Endothelial cell of umbilical vein (primary cell): ENCODE measurements at regions not wholly inside any gene's neighbourhood (a gene's known extent, or its start where the extent isn't known, plus 50 kb on each side); places are given as distances from the start of the nearest gene placed in this dataset.

Experiments used
- BruUV-seq: library from RNA; stranded (reverse); fragments of 400-500 nt; replicated peaks from 2 replicates; lab custom pipeline; 2021; lab: Mats Ljungman, UMichigan
- CTCF ChIA-PET: fragments of 300-600, 350-600 bp; sonication (Branson Sonifier 250); formaldehyde crosslinking; loops from one replicate; lab custom pipeline; 2021; ENCODE audit warnings: antibody characterized with exemption, inconsistent platforms; lab: Charles Lee
- POLR2A ChIA-PET: fragments of 300-600, 350-600 bp; sonication (Branson Sonifier 250); formaldehyde crosslinking; loops from one replicate; lab custom pipeline; 2021; ENCODE audit warnings: antibody characterized with exemption, inconsistent platforms; lab: Charles Lee
- DNase-seq: peaks from one replicate; pipeline ENCODE4 v3.0.0-alpha.2; 2011; ENCODE audit warnings: low read depth, low spot score
- FAIRE-seq: peaks from 2 replicates; lab custom pipeline; 2011; peaks lifted over from hg19 to GRCh38; lab: Jason Lieb, UNC
- H2AFZ ChIP-seq: 2 replicates; pipeline ENCODE4 v1.6.0; 2012; ENCODE audit warnings: low read depth, low read length, control low read depth, inconsistent platforms
- H3K27ac ChIP-seq: 2 replicates; pipeline ENCODE4 v1.5.1; 2011; ENCODE audit warnings: low read depth, mild to moderate bottlenecking, control low read depth, low read length, moderate library complexity; ENCODE audit not compliant: insufficient read depth
- H3K27me3 ChIP-seq, 2 experiments: 2 replicates each; pipeline versions ENCODE4 v1.6.0 to v1.6.1; 2011; ENCODE audit warnings: low read length in 2 of 2, mixed read lengths in 1 of 2; ENCODE audit not compliant: control insufficient read depth in 2 of 2, insufficient read depth in 2 of 2
- H3K36me3 ChIP-seq, 2 experiments: 2 replicates in 1 of 2; 3 replicates in 1 of 2; pipeline ENCODE4 v1.5.1; 2011; ENCODE audit warnings: low read length in 2 of 2, mild to moderate bottlenecking in 1 of 2, moderate library complexity in 1 of 2; ENCODE audit not compliant: control insufficient read depth in 2 of 2, insufficient read depth in 2 of 2; ENCODE audit errors: extremely low read depth in 1 of 2
- H3K4me1 ChIP-seq: 3 replicates; pipeline ENCODE4 v1.5.1; 2011; ENCODE audit warnings: mild to moderate bottlenecking, low read length; ENCODE audit not compliant: control insufficient read depth, insufficient read depth; ENCODE audit errors: extremely low read depth
- H3K4me2 ChIP-seq: 2 replicates; pipeline ENCODE4 v1.6.1; 2011; ENCODE audit warnings: low read length, control low read depth, mixed read lengths; ENCODE audit not compliant: insufficient read depth
- H3K4me3 ChIP-seq, 3 experiments: fragments of 200-600 bp in 1 of 3; sonication (generic), shearing (Covaris generic) in 1 of 3; replicated peaks in 1 of 3; 2 replicates each; pipeline ENCODE4 v1.5.1; 2011 to 2016; ENCODE audit warnings: control low read depth in 3 of 3, low read length in 3 of 3, mild to moderate bottlenecking in 2 of 3, inconsistent platforms in 1 of 3, low read depth in 1 of 3, moderate library complexity in 1 of 3; ENCODE audit not compliant: insufficient read depth in 1 of 3
- H3K79me2 ChIP-seq: 2 replicates; pipeline ENCODE4 v1.6.0; 2012; ENCODE audit warnings: low read length, inconsistent platforms; ENCODE audit not compliant: control insufficient read depth, insufficient read depth
- H3K9ac ChIP-seq: replicated peaks from 2 replicates; pipeline ENCODE3; 2011; ENCODE audit warnings: low read length, control low read depth; ENCODE audit not compliant: insufficient read depth; ENCODE audit errors: extremely low read depth
- H3K9me1 ChIP-seq: replicated peaks from 3 replicates; pipeline ENCODE4 v1.6.0; 2011; ENCODE audit warnings: mild to moderate bottlenecking, low read length; ENCODE audit not compliant: control insufficient read depth, insufficient read depth; ENCODE audit errors: extremely low read depth
- H3K9me3 ChIP-seq: replicated peaks from 2 replicates; pipeline ENCODE4 v1.5.1; 2012; ENCODE audit warnings: low read length, inconsistent platforms; ENCODE audit not compliant: control insufficient read depth, insufficient read depth
- H4K20me1 ChIP-seq: replicated peaks from 2 replicates; pipeline ENCODE3; 2011; ENCODE audit warnings: mild to moderate bottlenecking, low read length; ENCODE audit not compliant: control insufficient read depth, insufficient read depth; ENCODE audit errors: extremely low read depth
- EZH2 ChIP-seq: IDR thresholded peaks from 2 replicates; pipeline ENCODE4 v1.6.1; 2012; ENCODE audit warnings: borderline replicate concordance, low read depth, mild to moderate bottlenecking, moderate library complexity, low read length, inconsistent platforms; ENCODE audit not compliant: severe bottlenecking
- FOS ChIP-seq: IDR thresholded peaks from 2 replicates; pipeline ENCODE4 v1.6.1; 2011; ENCODE audit warnings: mild to moderate bottlenecking, low read length, moderate library complexity, borderline replicate concordance; ENCODE audit not compliant: insufficient read depth
- GATA2 ChIP-seq: IDR thresholded peaks from 2 replicates; pipeline ENCODE4 v1.7.0; 2011; ENCODE audit warnings: low read depth, mild to moderate bottlenecking, moderate library complexity, mixed read lengths, low read length; ENCODE audit not compliant: insufficient read length, insufficient read depth
- JUN ChIP-seq: IDR thresholded peaks from 2 replicates; pipeline ENCODE4 v1.6.1; 2011; ENCODE audit warnings: borderline replicate concordance, low read depth; ENCODE audit not compliant: insufficient read length, insufficient read depth
- MYC ChIP-seq: IDR thresholded peaks from one replicate; pipeline ENCODE4 v1.6.1; 2011; ENCODE audit warnings: mild to moderate bottlenecking, low read depth, low read length
- POLR2A ChIP-seq: IDR thresholded peaks from 2 replicates; pipeline ENCODE4 v1.6.1; 2012; ENCODE audit warnings: low read depth, mild to moderate bottlenecking, control low read depth, low read length
- POLR2AphosphoS5 ChIP-seq: IDR thresholded peaks from 2 replicates; pipeline ENCODE4 v1.6.1; 2012; ENCODE audit warnings: low read depth, mild to moderate bottlenecking, control low read depth, low read length, moderate library complexity; ENCODE audit not compliant: insufficient read depth
- dilution Hi-C: fragments of 300-500 bp; cut with MboI; formaldehyde crosslinking; loops from one replicate; pipeline ENCODE4 v1.15.0; 2019; ENCODE audit warnings: low sequenced_read_pairs; ENCODE audit not compliant: extremely low pct_ligation_motif_present
- intact Hi-C: fragments of 100-400 bp; cut with micrococcal nuclease; formaldehyde crosslinking; loops from one replicate; pipeline ENCODE4 v1.10.0; 2022
- TF ChIP-seq, protein P1 (sequence below): IDR thresholded peaks from 2 replicates; pipeline ENCODE4 v1.6.1; 2011; ENCODE audit not compliant: insufficient read depth, insufficient read length
- TF ChIP-seq, protein P2 (sequence below), 2 donors: IDR thresholded peaks; 1 replicate in 1 of 2; 2 replicates in 1 of 2; pipeline ENCODE4 v1.5.1; 2011; ENCODE audit warnings: low read length in 2 of 2, mild to moderate bottlenecking in 2 of 2, moderate library complexity in 2 of 2, control low read depth in 1 of 2, inconsistent platforms in 1 of 2, low read depth in 1 of 2; ENCODE audit not compliant: insufficient read depth in 1 of 2; ENCODE audit errors: extremely low read depth in 1 of 2

DNA sequence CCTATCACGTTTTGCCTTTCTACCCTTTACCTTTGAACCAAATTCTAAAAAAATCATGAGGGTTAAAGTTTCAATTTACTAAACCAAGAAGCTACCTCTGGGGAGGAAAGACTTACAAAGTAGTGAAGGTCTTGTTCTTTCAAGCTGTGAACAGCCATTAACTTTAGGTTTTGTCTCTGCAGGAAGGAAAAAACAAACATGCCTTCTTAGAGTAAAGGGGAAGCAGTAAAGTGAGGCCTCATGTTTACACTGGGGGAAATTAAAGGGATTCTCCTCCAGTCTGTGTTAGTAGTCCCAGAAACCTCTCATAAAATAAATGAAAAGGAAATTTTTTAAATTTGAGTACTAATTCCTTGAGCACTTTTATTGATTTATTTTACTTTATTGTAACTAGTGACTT lies 780.2 kb upstream of the ADGRL2 start:
- TF ChIP-seq POLR2A: no peak
- no peak for TF ChIP-seq POLR2AphosphoS5
- no peak for TF ChIP-seq EZH2
- no peak for TF ChIP-seq JUN
- no peak for TF ChIP-seq MYC
- TF ChIP-seq, protein P1, sequence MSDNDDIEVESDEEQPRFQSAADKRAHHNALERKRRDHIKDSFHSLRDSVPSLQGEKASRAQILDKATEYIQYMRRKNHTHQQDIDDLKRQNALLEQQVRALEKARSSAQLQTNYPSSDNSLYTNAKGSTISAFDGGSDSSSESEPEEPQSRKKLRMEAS: no peak
- TF ChIP-seq GATA2: no peak
- TF ChIP-seq FOS: no peak
- TF ChIP-seq, protein P2, sequence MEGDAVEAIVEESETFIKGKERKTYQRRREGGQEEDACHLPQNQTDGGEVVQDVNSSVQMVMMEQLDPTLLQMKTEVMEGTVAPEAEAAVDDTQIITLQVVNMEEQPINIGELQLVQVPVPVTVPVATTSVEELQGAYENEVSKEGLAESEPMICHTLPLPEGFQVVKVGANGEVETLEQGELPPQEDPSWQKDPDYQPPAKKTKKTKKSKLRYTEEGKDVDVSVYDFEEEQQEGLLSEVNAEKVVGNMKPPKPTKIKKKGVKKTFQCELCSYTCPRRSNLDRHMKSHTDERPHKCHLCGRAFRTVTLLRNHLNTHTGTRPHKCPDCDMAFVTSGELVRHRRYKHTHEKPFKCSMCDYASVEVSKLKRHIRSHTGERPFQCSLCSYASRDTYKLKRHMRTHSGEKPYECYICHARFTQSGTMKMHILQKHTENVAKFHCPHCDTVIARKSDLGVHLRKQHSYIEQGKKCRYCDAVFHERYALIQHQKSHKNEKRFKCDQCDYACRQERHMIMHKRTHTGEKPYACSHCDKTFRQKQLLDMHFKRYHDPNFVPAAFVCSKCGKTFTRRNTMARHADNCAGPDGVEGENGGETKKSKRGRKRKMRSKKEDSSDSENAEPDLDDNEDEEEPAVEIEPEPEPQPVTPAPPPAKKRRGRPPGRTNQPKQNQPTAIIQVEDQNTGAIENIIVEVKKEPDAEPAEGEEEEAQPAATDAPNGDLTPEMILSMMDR (IDR thresholded peaks at IDR 0.05; ENCODE audit: extremely low read depth in 1 of 2, insufficient read depth in 1 of 2, low read depth in 1 of 2, low read length in 2 of 2): no peak
- no peaks in the 10 kb centered on the region for H3K27me3 ChIP-seq
- H2AFZ ChIP-seq: no peak overlapping the region
- CTCF ChIA-PET: no interaction called here
- POLR2A ChIA-PET: no interaction called here
- no peaks in the 10 kb centered on the region for H3K9me3 ChIP-seq
- no peak overlapping the region for H3K4me3 ChIP-seq
- dilution Hi-C loops (no loop called here), intact Hi-C loops (no loop called here)
- no peak overlapping the region for H3K27ac ChIP-seq
- no peaks in the 10 kb centered on the region for H4K20me1 ChIP-seq
- BruUV-seq: no TSS peak
- FAIRE-seq (no peak), DNase-seq (no peak)
- no peaks in the 10 kb centered on the region for H3K36me3 ChIP-seq
- H3K9me1 ChIP-seq: no peaks in the 10 kb centered on the region
- no peaks in the 10 kb centered on the region for H3K79me2 ChIP-seq
- no peak overlapping the region for H3K9ac ChIP-seq
- H3K4me1 ChIP-seq: no peaks in the 10 kb centered on the region
- H3K4me2 ChIP-seq: no peak overlapping the region
